ENCODE measurements at regions not wholly inside any gene's neighbourhood (a gene's known extent, or its start where the extent isn't known, plus 50 kb on each side); places are given as distances from the start of the nearest gene placed in this dataset.

DNA sequence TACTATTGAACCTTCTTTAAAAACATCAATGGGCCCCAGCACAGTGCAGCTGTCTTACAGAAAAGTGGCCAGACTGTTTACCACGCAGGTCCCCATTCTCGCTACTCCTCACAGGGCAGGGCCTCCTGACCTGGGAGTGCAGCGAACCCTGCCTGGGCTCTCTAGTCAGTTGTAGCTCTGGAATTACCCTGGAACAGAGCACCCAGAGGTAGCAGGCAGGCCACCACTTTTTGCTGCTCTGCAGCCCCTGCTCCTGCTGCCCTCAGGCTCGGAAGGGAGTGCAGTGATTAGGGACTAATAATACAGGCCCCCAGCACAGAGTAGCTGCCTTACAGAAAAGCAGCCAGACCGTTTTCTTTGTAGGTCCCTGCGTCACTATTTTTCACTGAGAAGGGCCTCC is 1563.0 kb downstream of the SUCLG1 start:
- TF ChIP-seq EZH2phosphoT487 (IDR thresholded peaks at IDR 0.05; ENCODE audit: borderline replicate concordance, low read length) (no peak), CTCF (IDR thresholded peaks at IDR 0.05; ENCODE audit: low read depth, low read length, poor library complexity, severe bottlenecking) (no peak)
- H3K27me3 ChIP-seq (ENCODE audit: control insufficient read depth, low read length) = no peaks in the 10 kb centered on the region
- no peaks in the 10 kb centered on the region for H3F3A ChIP-seq (ENCODE audit: control insufficient read depth, insufficient read depth)
- H3K79me2 ChIP-seq (ENCODE audit: control insufficient read depth, low read length) = no peaks in the 10 kb centered on the region
- no peaks in the 10 kb centered on the region for H3K9me2 ChIP-seq (replicated peaks; ENCODE audit: control insufficient read depth, low read length)
- no peaks in the 10 kb centered on the region for H4K20me1 ChIP-seq (ENCODE audit: control insufficient read depth, insufficient read depth, low read depth, low read length)
- H3K4me3 ChIP-seq (ENCODE audit: low read length) = no peak overlapping the region
- H3K27ac ChIP-seq (ENCODE audit: low read depth, low read length) = no peak overlapping the region
- no peaks in the 10 kb centered on the region for H3K9me3 ChIP-seq (ENCODE audit: control insufficient read depth, insufficient read depth, low read length)
- no peaks in the 10 kb centered on the region for H3K36me3 ChIP-seq (ENCODE audit: control insufficient read depth, low read length)
- no peaks in the 10 kb centered on the region for H3K4me1 ChIP-seq (ENCODE audit: control insufficient read depth, low read length)
- no peak overlapping the region for H3K4me2 ChIP-seq (ENCODE audit: low read length)

DNA sequence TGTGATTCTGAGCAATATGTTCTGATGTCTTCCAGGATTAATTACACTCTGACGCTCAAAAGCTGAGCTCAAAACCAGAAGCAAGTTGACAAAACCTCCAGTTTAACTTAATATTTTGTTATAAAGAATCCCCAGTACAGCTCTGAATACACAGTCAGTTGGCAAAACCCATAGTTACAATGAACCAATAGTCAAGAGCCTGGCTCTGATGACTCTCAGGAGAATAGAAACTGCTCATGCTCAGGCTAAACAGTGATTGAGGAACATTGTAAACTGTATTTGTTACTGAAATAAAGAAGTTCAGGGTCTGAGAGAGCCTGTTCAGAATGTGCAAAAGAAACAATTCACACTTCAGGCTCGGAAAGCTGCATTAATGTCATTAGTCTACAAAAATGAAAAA is 1565.9 kb downstream of the SUCLG1 start:
- Histone ChIP-seq H4K20me1 (ENCODE audit: control insufficient read depth, insufficient read depth, low read depth, low read length) (no peaks in the 10 kb centered on the region), H3F3A (ENCODE audit: control insufficient read depth, insufficient read depth) (no peaks in the 10 kb centered on the region), H3K9me2 (replicated peaks; ENCODE audit: control insufficient read depth, low read length) (no peaks in the 10 kb centered on the region), H3K27me3 (ENCODE audit: control insufficient read depth, low read length) (no peaks in the 10 kb centered on the region), H3K27ac (ENCODE audit: low read depth, low read length) (no peak overlapping the region), H3K9me3 (ENCODE audit: control insufficient read depth, insufficient read depth, low read length) (no peaks in the 10 kb centered on the region), H3K4me3 (ENCODE audit: low read length) (no peak overlapping the region), H3K4me1 (ENCODE audit: control insufficient read depth, low read length) (no peaks in the 10 kb centered on the region), H3K4me2 (ENCODE audit: low read length) (no peak overlapping the region), H3K36me3 (ENCODE audit: control insufficient read depth, low read length) (no peaks in the 10 kb centered on the region), H3K79me2 (ENCODE audit: control insufficient read depth, low read length) (no peaks in the 10 kb centered on the region)
- no peak for TF ChIP-seq EZH2phosphoT487 (IDR thresholded peaks at IDR 0.05; ENCODE audit: borderline replicate concordance, low read length)

GRCh38 chr2:82879803-82880202 is 1579.3 kb downstream of the SUCLG1 start:
- Histone ChIP-seq H3K79me2 (ENCODE audit: control insufficient read depth, low read length) (no peaks in the 10 kb centered on the region), H3K9me2 (replicated peaks; ENCODE audit: control insufficient read depth, low read length) (no peaks in the 10 kb centered on the region), H3K4me1 (ENCODE audit: control insufficient read depth, low read length) (no peaks in the 10 kb centered on the region), H3F3A (ENCODE audit: control insufficient read depth, insufficient read depth) (no peaks in the 10 kb centered on the region), H3K4me3 (ENCODE audit: low read length) (no peak overlapping the region), H3K27me3 (ENCODE audit: control insufficient read depth, low read length) (no peaks in the 10 kb centered on the region), H3K36me3 (ENCODE audit: control insufficient read depth, low read length) (no peaks in the 10 kb centered on the region), H3K27ac (ENCODE audit: low read depth, low read length) (no peak overlapping the region), H3K9me3 (ENCODE audit: control insufficient read depth, insufficient read depth, low read length) (peaks cover 7% of the 10 kb centered on the region; the same call in 1 of the 2 replicates), H3K4me2 (ENCODE audit: low read length) (no peak overlapping the region), H4K20me1 (ENCODE audit: control insufficient read depth, insufficient read depth, low read depth, low read length) (no peaks in the 10 kb centered on the region)
- no peak for TF ChIP-seq CTCF (IDR thresholded peaks at IDR 0.05; ENCODE audit: low read depth, low read length, poor library complexity, severe bottlenecking)
- no peak for TF ChIP-seq EZH2phosphoT487 (IDR thresholded peaks at IDR 0.05; ENCODE audit: borderline replicate concordance, low read length)

DNA sequence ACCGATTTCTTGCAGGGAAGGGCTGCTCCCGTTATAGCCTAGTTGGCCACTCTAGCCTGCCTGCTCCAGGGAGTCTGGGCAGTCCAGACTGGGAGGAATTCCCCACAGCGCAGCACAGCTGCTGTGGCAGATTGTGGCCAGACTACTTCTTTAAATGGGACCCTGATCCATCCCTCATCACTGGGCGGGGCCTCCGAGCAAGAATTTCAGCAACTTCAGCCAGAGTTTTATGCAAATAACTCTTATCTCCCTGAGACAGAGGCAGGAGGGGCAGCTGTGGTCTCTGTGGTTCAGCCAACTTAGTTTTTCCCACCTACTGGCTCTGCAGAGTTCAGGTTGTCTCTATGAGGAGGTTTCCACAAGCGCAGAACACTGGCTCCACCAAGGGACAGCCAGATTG is 1583.2 kb downstream of the SUCLG1 start:
- H4K20me1 ChIP-seq (ENCODE audit: control insufficient read depth, insufficient read depth, low read depth, low read length) = no peaks in the 10 kb centered on the region
- H3K36me3 ChIP-seq (ENCODE audit: control insufficient read depth, low read length) = no peaks in the 10 kb centered on the region
- no peaks in the 10 kb centered on the region for H3K9me2 ChIP-seq (replicated peaks; ENCODE audit: control insufficient read depth, low read length)
- no peak overlapping the region for H3K4me3 ChIP-seq (ENCODE audit: low read length)
- H3K27me3 ChIP-seq (ENCODE audit: control insufficient read depth, low read length) = no peaks in the 10 kb centered on the region
- no peaks in the 10 kb centered on the region for H3F3A ChIP-seq (ENCODE audit: control insufficient read depth, insufficient read depth)
- TF ChIP-seq CTCF (IDR thresholded peaks at IDR 0.05; ENCODE audit: low read depth, low read length, poor library complexity, severe bottlenecking) (no peak), EZH2phosphoT487 (IDR thresholded peaks at IDR 0.05; ENCODE audit: borderline replicate concordance, low read length) (no peak)
- no peaks in the 10 kb centered on the region for H3K79me2 ChIP-seq (ENCODE audit: control insufficient read depth, low read length)
- H3K27ac ChIP-seq (ENCODE audit: low read depth, low read length) = no peak overlapping the region
- H3K9me3 ChIP-seq (ENCODE audit: control insufficient read depth, insufficient read depth, low read length) = peaks cover 7% of the 10 kb centered on the region; the same call in 1 of the 2 replicates
- H3K4me2 ChIP-seq (ENCODE audit: low read length) = no peak overlapping the region
- H3K4me1 ChIP-seq (ENCODE audit: control insufficient read depth, low read length) = no peaks in the 10 kb centered on the region

Data from DOHH2 (cell line).